Upper lobe of left lung (tissue), 6 donors: ENCODE measurements at regions not wholly inside any gene's neighbourhood (a gene's known extent, or its start where the extent isn't known, plus 50 kb on each side); places are given as distances from the start of the nearest gene placed in this dataset.

Experiments
- ATAC-seq, 2 donors: fragments of 200-7000 bp; cut with Tn5 transposase; one replicate each; pipeline ENCODE4 v1.9.1; 2022; ENCODE audit warnings: mild to moderate bottlenecking in 2 of 2, moderate library complexity in 2 of 2; ENCODE audit not compliant: low FRiP score in 2 of 2
- DNase-seq, 2 donors: peaks; one replicate each; pipeline ENCODE4 v3.0.0-alpha.2; 2019 to 2020
- H3K27ac ChIP-seq, 4 donors: fragments of 200-600 bp; sonication (generic); one replicate each; pipeline ENCODE4 v1.5.1; 2016 to 2019
- H3K27me3 ChIP-seq, 4 donors: fragments of 200-600 bp; sonication (generic); one replicate each; pipeline ENCODE4 v1.5.1; 2017 to 2019
- H3K36me3 ChIP-seq, 4 donors: fragments of 200-600 bp; sonication (generic); one replicate each; pipeline ENCODE4 v1.5.1; 2016 to 2019
- H3K4me1 ChIP-seq, 4 donors: fragments of 200-600 bp; sonication (generic); one replicate each; pipeline ENCODE4 v1.5.1; 2018 to 2019
- H3K4me3 ChIP-seq, 4 donors: fragments of 200-600 bp; sonication (generic); one replicate each; pipeline ENCODE4 v1.5.1; 2017 to 2019; ENCODE audit warnings: mild to moderate bottlenecking in 2 of 4, moderate library complexity in 1 of 4
- H3K9me3 ChIP-seq, 4 donors: fragments of 200-600 bp; sonication (generic); one replicate each; pipeline ENCODE4 v1.5.1; 2018 to 2019
- CTCF ChIP-seq, 6 experiments: fragments of 450-650 bp in 4 of 6; fragments of 200-600 bp in 2 of 6; sonication (generic) in 2 of 6; IDR thresholded peaks; one replicate each; pipeline ENCODE4 v1.5.1; 2016 to 2019; ENCODE audit warnings: antibody characterized with exemption in 6 of 6
- EP300 ChIP-seq, 4 donors: sonication (generic); formaldehyde crosslinking; IDR thresholded peaks; one replicate each; pipeline ENCODE4 v1.5.1; 2017; ENCODE audit warnings: antibody characterized with exemption in 4 of 4, control low read depth in 2 of 4
- POLR2A ChIP-seq, 4 donors: fragments of 450-650 bp; IDR thresholded peaks; one replicate each; pipeline ENCODE4 v1.5.1; 2016 to 2017; ENCODE audit warnings: antibody characterized with exemption in 4 of 4, mild to moderate bottlenecking in 2 of 4
- POLR2AphosphoS5 ChIP-seq, 2 donors: sonication (generic); formaldehyde crosslinking; IDR thresholded peaks; one replicate each; pipeline ENCODE4 v1.5.1; 2017; ENCODE audit warnings: antibody characterized with exemption in 2 of 2
- WGBS, 2 donors: methylation state at CpG; one replicate each; pipeline ENCODE4 v1.1.5; 2017 to 2018; 5-methylcytosine and 5-hydroxymethylcytosine counted together
- donor health status: DM: no; HTN: no; CAD: no; lungs with moderate emphysema.
- donor health status: DM: no; HTN: yes; CAD: no; lungs with severe emphysema.

GRCh38 chr15:45884755-45885445, 250.1 kb downstream of the SQOR start:
- Histone ChIP-seq H3K4me1 (no peaks in the 10 kb centered on the region), H3K9me3 (peaks cover 0 to 6% (median 0%) of the 10 kb centered on the region in 4 donors), H3K27me3 (no peaks in the 10 kb centered on the region), H3K4me3 (no peak overlapping the region), H3K27ac (no peak overlapping the region), H3K36me3 (no peaks in the 10 kb centered on the region)
- WGBS, 2 donors = 55 to 56% methylated on average over 6 of the region's 6 CpGs
- DNase-seq (no peak), ATAC-seq (no peak)
- TF ChIP-seq CTCF (IDR thresholded peaks at IDR 0.05) = no peak
- no peak for TF ChIP-seq POLR2AphosphoS5 (IDR thresholded peaks at IDR 0.05)
- no peak for TF ChIP-seq EP300 (IDR thresholded peaks at IDR 0.05)
- TF ChIP-seq POLR2A (IDR thresholded peaks at IDR 0.05) = no peak

- no peaks in the 10 kb centered on the region for H3K4me1 ChIP-seq
- no peak overlapping the region for H3K4me3 ChIP-seq
- WGBS, 2 donors = 92 to 94% methylated on average over 8 to 16 of the region's 21 CpGs
- peak in 1 of 2 donors; percentile 66 for DNase-seq
- TF ChIP-seq CTCF (IDR thresholded peaks at IDR 0.05) (no peak), POLR2A (IDR thresholded peaks at IDR 0.05) (no peak)
- H3K9me3 ChIP-seq = peaks cover 0 to 6% (median 0%) of the 10 kb centered on the region in 4 donors
- H3K27me3 ChIP-seq = no peaks in the 10 kb centered on the region
- H3K36me3 ChIP-seq = no peaks in the 10 kb centered on the region
- H3K27ac ChIP-seq = no peak overlapping the region
- ATAC-seq = no peak
Observed at GRCh38 chr15:45885801-45886200, 251.0 kb downstream of the SQOR start.

- Histone ChIP-seq H3K4me1 (no peaks in the 10 kb centered on the region), H3K36me3 (no peaks in the 10 kb centered on the region), H3K4me3 (no peak overlapping the region), H3K27me3 (no peaks in the 10 kb centered on the region), H3K9me3 (no peaks in the 10 kb centered on the region), H3K27ac (no peak overlapping the region)
- 58 to 59% methylated on average over 2 of the region's 2 CpGs for WGBS, 2 donors
- TF ChIP-seq POLR2AphosphoS5 (IDR thresholded peaks at IDR 0.05) = no peak
- no peak for TF ChIP-seq POLR2A (IDR thresholded peaks at IDR 0.05)
- no peak for TF ChIP-seq CTCF (IDR thresholded peaks at IDR 0.05)
- TF ChIP-seq EP300 (IDR thresholded peaks at IDR 0.05) = no peak
- ATAC-seq (no peak), DNase-seq (no peak)
Observed at GRCh38 chr15:45891766-45892165, 256.9 kb downstream of the SQOR start.

- Histone ChIP-seq H3K4me1 (no peaks in the 10 kb centered on the region), H3K4me3 (no peak overlapping the region), H3K36me3 (no peaks in the 10 kb centered on the region), H3K27me3 (no peaks in the 10 kb centered on the region), H3K9me3 (no peaks in the 10 kb centered on the region), H3K27ac (no peak overlapping the region)
- ATAC-seq = no peak
- DNase-seq = no peak
- WGBS, 2 donors = 64 to 71% methylated on average over 3 of the region's 3 CpGs
- TF ChIP-seq POLR2AphosphoS5 (IDR thresholded peaks at IDR 0.05) = no peak
- TF ChIP-seq POLR2A (IDR thresholded peaks at IDR 0.05) = no peak
- no peak for TF ChIP-seq CTCF (IDR thresholded peaks at IDR 0.05)
- TF ChIP-seq EP300 (IDR thresholded peaks at IDR 0.05) = no peak
Observed at GRCh38 chr15:45892182-45892581, 257.4 kb downstream of the SQOR start.

GRCh38 chr15:45903283-45903682, 268.5 kb downstream of the SQOR start:
- ATAC-seq (no peak), DNase-seq (no peak)
- Histone ChIP-seq H3K36me3 (no peaks in the 10 kb centered on the region), H3K4me3 (no peak overlapping the region), H3K4me1 (no peaks in the 10 kb centered on the region), H3K27ac (no peak overlapping the region), H3K9me3 (no peaks in the 10 kb centered on the region), H3K27me3 (no peaks in the 10 kb centered on the region)
- TF ChIP-seq POLR2A (IDR thresholded peaks at IDR 0.05) (no peak), CTCF (IDR thresholded peaks at IDR 0.05) (no peak)
